GM18870 (cell line): ENCODE measurements at regions not wholly inside any gene's neighbourhood (a gene's known extent, or its start where the extent isn't known, plus 50 kb on each side); places are given as distances from the start of the nearest gene placed in this dataset.

ENCODE experiments used
- ATAC-seq: cut with Tn5 transposase; IDR thresholded peaks from one replicate; pipeline ENCODE4 v1.9.1; 2021; ENCODE audit warnings: moderate library complexity; ENCODE audit not compliant: unreplicated experiment

DNA sequence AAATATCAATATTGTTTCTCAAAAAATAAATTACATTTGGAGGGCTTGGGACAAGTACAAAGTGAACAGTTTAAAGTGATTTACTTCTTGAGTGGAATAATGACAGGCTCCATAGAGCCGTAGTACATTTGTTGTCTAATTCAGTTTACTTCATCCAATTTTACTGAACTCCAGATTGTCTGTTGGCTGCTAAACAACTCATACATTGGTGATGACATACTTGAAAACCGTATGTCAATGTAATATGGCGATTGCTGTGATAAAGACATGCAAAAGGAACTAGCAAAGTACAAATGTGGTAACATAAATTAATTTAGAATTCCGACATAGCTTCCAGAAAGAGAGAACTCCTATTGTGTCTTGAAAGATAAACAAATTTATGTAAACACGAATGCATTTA is 1197.5 kb upstream of the CDH18 start:
- ATAC-seq = no peak

DNA sequence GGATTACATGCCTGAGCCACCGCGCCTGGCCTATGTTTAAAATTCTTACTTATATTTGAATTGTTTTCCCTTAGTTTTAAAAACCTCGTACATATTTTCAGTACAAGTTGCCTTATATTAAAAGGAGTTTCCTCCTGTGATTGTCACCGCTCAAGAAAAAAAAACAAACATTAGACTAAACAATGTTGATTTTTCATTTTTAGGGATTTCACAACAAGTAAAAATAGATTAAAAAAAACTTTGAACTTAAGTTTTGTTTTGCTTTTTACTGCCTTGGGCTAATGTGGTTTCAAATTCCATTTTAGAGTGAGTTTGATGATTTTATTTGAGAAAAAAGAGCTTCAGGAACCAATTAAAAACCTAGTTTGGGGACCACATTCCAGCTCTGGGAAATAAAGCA is 1196.6 kb upstream of the CDH18 start:
- no peak for ATAC-seq

DNA sequence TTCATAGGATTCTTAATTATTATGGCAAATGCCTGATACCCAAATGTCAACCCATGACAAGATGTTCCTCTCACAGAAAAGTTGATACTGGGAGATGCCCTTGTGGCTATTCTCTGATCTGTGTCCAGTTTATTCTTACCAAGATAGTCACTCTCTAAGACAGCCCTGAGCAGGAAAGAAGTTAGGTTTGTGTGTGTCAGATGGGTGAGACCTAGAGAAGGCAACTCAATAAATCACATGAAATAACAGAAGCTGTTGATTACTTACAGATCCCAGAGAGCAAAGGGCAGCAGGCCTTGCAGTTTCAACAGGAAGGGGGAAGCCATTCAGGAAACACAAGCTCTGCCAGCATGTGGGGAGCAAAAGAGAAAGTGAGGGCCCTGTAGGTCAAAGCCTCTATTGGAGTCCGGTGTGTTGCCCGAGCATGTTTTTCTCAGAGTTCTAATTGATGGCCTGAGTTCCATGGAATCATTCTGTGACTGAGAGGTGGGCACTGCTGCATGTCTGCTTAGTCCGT is 1193.7 kb upstream of the CDH18 start:
- ATAC-seq = no peak

DNA sequence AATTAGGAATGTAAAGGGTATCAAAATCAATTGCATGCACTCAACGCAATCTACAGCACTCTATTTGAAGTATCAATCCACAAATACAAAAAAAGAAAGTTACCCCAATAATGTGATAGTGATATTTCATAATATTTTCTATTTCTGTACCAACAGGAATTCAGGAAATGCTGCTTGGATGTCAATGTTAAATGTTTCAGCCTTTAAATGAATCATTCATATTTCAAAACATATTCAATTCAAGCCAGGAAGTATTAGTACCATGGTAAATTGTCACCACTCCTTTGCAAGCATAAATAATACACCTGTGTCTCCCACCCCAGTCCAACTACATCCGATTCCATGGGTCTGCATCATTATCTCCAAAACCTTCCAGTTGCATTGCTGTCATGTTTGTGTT is 1185.5 kb upstream of the CDH18 start:
- no peak for ATAC-seq

DNA sequence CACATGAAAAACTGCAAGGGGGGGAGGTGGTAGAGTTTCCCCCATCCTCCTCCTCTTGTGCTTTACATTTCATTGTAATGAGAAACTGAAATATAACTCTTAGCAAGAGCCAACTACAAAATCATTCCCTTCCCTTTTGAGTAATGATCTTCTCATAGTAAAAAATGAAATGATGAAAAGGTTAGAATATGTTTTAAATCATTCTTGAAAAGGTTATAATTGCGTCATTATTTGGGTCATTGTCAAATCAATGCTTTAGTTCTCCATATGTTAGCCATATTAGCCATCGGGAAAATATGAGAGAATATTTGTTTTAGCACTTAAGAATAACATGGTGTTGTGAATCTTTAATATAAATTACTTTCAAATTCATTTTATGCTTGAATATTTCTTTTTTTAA is 1185.0 kb upstream of the CDH18 start:
- no peak for ATAC-seq

DNA sequence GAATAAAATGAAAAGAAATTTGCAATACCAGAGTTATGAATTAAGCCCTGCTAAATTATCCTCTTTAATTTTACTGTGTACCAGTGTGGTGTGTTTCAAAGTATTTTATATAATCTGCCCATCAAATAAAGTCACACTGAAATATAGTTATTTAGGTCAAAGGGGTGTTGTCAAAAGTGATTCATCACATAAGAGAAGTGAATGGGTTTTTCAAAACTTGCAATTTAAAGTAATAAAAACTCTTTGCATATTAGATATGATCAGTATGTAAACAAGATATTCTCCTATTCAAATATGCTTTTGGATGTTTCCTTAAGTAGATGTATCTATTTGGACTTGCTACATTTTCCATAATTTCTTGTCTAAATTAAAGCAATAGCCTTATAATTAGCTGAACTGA is 1183.0 kb upstream of the CDH18 start:
- no peak for ATAC-seq

DNA sequence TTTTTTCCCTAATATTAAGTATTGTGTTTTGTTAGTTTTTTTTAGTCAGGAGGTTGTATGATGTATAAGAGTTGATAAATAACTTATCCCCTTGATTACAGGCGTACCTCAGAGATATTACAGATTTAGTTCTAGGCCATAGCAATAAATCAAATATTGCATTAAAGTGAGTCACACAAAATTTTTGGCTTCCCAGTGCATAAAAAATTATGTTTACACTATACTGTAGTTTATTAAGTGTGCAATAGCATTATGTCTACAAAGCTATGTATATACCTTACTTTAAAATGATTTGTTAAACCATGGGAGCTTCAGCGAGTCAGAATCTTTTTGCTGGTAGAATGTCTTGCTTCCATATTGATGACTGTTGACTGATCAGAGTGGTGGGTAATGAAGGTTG is 1180.6 kb upstream of the CDH18 start:
- ATAC-seq = no peak

DNA sequence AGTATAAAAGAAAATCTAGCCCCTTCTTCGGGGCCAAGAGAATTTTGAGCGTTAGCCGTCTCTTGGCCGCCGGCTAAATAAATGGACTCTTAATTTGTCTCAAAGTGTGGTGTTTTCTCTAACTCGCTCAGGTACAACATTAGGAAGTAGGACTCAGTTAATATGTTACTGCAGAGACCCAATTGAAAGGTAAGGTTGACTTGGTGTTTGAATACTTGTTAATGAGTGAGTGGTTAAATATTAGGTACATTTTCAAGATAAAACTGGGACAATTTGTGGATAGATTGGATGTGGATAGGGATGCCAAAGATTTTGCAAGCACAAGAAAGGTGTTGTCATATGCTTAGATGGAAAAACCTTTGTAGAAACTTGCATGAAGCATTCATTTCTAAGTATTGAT is 1177.3 kb upstream of the CDH18 start:
- ATAC-seq = no peak

DNA sequence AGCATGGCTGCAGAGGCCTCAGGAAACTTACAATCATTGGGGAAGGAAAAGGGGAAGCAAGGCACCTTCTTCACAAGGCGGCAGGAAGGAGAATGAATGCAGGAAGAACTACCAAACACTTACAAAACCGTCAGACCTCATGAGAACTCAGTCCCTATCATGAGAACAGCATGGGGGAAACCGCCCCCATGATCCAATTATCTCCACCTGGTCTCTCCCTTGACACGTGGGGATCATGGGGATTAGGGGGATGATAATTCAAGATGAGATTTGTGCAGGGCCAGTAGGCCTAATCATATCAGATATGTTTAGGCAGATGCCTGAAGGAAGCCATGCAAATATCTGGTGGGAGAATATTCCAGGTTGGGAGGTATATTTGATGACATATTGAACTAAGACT is 1176.4 kb upstream of the CDH18 start:
- ATAC-seq = no peak

DNA sequence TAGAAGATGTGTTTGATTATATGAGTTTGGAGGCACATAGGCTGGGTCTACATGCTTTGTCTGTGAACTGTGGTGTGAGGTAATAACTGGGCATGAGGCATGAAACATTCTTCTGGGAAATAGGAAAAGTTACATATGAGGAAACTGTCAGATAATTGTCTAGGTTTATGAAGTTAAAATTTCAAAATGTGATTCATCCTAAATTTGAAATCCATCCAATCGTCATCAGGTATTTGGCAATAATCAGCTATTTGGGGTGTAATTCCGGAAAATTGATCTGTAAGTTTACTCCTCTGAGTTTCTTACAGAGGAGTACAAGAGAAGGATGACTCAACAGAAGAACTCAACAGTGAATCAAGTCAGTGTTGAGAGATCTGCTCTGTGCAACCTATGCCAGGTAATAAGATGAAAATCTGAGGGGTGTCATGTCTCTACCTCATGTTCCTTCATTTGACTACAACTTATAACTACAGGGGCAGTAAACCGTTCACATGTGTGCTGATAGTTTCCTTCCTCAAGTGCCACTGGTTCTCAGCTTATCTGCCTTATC is 1171.6 kb upstream of the CDH18 start:
- ATAC-seq = no peak

DNA sequence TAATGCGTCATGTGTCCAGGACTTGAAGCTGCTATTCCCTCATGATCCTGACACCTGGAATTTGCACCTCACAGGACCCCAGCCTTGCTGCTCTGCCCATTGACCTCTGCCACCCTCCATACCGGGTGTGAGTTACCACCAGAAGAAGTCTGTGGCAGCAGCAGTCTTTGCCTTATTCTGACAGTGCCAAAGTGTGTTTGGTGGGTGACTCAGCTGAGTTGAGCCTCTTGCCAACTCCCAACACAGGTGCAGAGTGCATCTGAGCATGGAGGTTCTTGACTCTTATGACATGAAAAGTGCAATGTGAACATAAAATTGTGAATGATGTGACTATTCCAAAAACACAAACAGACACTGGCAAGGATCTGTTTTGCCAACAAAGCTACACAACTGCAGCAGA is 1166.5 kb upstream of the CDH18 start:
- ATAC-seq = no peak

DNA sequence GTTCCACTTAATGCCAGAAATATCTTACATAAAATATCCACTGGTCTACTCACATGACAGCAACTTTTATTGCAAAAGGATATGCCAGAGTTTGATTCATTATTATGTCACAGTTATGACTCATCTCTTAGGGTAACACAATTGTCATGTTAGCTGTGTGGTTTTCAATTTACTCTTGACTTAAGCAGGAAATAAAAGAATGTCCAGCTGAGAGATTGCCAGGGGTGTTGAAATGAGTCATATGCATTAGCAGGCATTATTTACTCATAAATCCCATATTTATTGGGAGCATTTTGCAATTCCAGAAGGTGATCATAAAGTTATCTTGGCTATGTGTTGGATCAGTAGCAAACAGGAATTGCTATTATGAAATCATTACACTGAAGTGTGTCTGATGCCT is 1164.6 kb upstream of the CDH18 start:
- ATAC-seq = no peak

DNA sequence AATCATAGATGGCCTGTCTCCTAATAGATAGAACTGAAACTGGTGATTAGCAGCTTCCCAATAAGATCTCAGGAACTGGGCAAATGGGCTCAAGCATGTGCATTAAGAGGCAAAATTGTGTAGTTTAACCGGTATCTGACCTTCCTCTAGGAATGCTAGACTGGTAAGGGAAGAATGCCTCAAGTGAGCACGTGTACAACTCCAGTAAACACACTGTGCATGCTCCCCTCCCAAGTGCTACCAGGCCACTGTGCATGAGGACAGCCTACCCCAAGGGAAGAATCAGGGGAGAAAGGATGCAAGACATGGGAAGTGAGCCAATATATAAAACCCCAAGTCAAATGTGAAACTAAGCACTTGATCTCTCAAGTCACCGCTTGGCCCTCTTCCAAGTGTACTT is 1157.4 kb upstream of the CDH18 start:
- ATAC-seq = no peak

DNA sequence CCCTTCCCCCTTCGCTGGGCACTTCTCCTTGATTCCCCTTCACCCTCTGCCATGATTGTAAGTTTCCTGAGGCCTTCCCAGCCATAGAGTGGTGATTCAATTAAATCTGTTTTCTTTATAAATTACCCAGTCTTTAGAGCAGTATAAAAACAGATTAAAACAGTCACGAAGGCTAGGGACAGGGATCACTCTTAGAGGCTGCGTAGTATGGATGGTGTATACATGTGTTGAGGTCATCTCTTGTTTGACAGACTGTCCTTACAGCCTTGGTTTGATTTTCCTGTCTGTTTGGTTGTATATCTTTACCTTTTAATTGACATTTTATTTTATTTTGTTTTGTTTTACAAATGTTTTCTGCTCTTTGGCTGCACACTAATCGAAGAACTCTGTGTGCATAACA is 1155.7 kb upstream of the CDH18 start:
- ATAC-seq = no peak

DNA sequence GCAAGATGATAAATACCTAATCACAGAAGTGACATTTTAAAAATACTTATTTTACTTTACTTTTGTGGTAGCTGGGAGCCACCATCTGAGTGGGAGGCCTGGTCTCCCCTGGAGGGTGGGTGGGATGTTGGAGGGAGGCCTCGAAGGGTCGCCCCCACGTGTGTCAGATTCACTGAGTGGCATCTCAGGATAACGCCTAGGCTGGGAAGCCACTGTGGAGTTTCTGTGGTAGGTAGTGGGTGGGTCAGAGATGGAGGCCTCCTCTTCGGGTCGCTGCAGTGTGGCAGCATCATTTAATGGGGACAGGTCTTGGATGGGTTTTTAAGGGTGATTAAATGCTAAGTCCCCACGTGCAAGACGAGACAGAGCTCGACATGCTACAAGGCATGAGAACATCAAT is 1154.8 kb upstream of the CDH18 start:
- ATAC-seq = no peak

DNA sequence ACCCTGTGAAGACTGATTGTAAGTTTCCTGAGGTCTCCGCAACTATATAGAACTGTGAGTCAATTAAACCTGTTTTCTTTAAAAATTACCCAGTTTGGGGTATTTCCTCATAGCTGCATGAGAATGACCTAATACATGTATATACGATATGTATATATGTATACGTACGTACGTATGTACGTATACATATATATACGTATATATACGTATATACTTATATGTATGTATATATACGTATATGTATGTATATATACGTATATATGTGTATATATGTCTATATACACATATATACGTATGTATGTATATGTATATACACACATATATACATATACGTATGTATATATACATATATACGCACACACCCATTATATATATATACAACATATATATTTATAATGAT is 1153.0 kb upstream of the CDH18 start:
- no peak for ATAC-seq

DNA sequence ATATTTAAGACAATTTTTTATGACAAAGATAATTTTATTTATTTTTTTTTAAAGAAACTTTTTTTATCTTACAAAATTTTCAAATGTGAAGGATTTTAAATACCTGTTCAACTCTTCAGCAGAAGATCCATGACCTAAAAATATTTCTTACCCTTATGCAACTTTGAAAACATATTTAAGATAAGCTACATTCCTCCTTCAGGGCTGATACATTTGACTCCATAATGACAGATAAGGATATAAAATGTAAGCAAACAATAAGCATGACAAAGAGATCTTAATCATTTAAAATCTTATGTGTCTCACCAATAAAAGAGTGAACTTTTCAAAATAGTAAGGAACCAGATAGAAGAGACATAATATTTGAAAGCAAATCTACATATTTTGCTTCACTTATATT is 1138.2 kb upstream of the CDH18 start:
- no peak for ATAC-seq

DNA sequence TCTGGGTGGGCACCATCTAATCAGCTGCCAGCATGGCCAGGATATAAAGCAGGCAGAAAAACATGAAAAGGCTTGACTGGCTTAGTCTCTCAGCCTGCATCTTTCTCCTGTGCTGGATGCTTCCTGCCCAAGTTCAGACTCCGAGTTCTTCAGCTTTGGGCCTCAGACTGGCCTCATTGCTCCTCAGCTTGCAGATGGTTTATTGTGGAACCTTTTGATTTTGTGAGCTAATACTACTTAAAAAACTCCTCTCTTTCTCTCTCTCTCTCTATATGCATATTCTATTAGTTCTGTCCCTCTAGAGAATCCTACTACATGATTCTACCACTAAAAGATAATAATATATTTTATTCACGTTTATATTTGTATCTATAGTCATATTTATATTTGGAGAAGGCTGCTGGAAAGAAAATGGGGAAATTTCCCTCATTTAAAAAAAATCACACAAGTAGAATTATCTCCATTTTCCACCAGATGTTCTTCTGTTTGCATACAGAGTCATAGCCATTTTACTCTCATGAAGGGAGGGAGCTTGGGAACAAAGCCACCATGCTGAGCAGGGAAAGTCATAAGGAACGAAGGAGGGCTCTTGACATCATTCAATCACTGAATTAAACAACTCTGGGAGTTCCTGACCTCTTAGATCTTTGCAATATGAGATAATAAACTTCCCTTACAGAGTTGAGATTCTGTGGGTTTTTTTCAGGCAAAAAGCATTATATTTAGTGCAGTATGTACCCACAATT is 1137.4 kb upstream of the CDH18 start:
- ATAC-seq = no peak

DNA sequence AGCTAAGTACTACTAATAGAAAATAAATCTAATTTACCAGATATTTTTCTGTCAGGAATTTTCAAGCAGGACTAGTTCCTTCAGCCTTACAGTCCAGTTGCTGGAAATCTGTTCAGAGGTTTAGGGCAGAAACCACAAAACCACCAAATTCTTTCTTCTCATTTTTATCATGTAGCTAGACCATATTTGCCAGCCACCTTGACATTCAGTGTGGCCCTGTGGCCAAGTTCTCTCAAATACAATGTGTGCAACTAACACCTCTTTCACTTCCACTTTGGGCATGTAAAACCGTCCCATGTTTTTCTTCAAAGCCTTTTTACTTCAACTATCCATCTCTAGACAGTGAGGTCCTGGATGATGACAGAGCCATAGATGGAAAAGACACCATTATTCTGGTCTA is 1133.2 kb upstream of the CDH18 start:
- ATAC-seq = no peak

DNA sequence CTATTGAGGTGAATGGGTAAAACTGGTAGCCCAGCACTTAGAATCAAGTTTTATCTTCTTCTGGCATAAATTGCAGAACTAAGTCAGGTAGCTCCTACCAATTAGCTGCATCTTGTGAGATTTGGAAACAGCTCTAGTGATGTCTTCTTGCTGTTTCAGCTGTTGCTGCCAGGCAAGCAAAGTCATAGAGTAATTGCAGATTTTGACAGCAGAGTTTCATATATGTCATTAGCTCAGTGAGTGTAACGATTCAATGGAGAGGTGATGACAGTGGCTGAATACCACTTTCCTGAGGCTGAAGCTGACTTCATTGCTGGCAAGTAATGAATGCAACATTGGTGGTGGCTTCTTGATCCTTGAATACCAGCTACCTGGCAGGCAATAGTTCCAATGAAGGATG is 1109.7 kb upstream of the CDH18 start:
- no peak for ATAC-seq

DNA sequence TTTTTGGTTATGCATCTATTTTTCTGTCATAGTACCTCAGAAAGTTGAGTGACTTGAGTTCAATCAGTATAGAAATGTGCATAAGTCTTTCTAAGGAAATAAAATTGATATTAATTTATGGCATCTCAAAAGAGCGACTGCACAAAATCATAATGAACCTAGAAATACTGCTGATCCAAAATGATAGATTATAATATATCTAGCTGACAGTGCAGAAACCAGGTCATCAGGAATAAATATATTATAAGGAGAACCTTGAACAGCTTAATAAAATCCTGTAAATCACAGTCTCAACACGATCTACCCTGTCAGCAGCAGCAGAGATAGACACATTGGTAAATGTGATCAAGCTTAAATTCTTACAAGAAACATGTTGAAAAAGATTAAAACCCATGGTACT is 1106.6 kb upstream of the CDH18 start:
- ATAC-seq = no peak

DNA sequence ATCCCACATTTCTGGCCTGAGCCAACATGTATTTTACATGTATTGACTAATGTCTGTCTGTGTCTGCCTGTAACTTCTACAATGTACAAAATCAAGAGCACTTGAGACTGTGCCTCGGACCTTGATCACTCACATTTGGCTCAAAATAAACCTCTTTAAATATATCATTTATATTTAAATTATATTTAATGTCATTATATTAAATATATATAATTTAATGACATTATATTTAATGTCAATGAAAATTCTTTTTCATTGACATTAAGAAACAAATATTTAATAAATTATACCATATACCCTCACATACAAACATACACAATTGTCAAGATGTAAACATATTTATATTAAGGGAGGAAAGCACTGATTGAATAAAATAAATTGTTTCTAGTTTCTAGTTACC is 1099.8 kb upstream of the CDH18 start:
- no peak for ATAC-seq

DNA sequence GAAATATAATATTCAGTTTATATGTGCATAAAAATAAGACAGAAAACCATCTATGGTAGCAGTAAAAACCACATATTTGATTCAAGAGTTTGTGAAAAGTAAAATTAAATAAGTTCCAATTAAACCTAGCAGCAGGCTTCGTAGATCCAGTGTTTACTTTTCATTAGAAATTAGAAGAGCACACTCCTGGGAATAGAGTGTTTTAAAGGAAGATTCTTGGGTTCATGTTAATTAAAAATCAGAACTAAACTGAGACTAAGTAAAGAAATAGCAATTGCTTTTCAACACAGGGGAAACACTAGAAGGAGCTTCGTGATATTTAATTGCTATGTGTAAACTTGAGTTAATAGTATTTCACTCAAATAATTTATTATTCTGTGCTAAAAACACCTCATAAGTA is 1097.8 kb upstream of the CDH18 start:
- ATAC-seq = no peak
